ENCODE measurements at regions not wholly inside any gene's neighbourhood (a gene's known extent, or its start where the extent isn't known, plus 50 kb on each side); places are given as distances from the start of the nearest gene placed in this dataset. TPM values are rescaled to one million over a fixed set of nuclear protein-coding genes. Genes with fewer than 3 reads are reported as not detected.

DNA sequence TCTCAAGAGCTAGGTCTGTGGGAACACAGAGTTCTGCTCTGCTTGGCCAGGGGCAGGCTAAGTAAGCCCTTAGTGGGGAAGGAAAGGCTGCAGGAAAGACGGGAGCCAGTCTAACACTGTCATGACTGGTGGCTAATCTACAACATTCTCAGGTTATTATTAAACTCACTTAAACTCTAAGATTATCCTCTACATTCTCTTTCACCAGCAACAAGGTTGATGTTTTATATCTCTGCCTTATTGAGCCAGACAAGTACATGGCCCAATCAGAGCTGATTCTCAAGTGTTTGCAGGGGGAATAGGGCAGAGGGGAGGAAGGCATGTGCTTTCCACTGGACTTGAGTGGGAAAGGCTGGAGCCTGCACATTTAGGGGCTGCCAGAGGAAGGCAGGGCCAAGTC, 50.9 kb upstream of the FAM241A start:
- H3K9me3 ChIP-seq (ENCODE audit: low read depth, low read length), result no peaks in the 10 kb centered on the region
- no peak for DNase-seq (ENCODE audit: insufficient read length, low spot score, missing footprints)
- no peak overlapping the region for H2AFZ ChIP-seq (ENCODE audit: low read length)
- H3K36me3 ChIP-seq (ENCODE audit: insufficient read depth, low read length), result no peaks in the 10 kb centered on the region
- no peak overlapping the region for H3K4me3 ChIP-seq (ENCODE audit: insufficient read depth, low read length)
- no peaks in the 10 kb centered on the region for H4K20me1 ChIP-seq (ENCODE audit: insufficient read depth, low read length)
- no peak overlapping the region for H3K27ac ChIP-seq (ENCODE audit: low read depth, low read length)
- H3K79me2 ChIP-seq (ENCODE audit: insufficient read depth, low read length), result no peaks in the 10 kb centered on the region
- H3K4me2 ChIP-seq (ENCODE audit: insufficient read depth, low read length), result no peak overlapping the region
- H3K4me1 ChIP-seq (ENCODE audit: insufficient read depth, low read length), result no peaks in the 10 kb centered on the region
- TF ChIP-seq, protein P1, sequence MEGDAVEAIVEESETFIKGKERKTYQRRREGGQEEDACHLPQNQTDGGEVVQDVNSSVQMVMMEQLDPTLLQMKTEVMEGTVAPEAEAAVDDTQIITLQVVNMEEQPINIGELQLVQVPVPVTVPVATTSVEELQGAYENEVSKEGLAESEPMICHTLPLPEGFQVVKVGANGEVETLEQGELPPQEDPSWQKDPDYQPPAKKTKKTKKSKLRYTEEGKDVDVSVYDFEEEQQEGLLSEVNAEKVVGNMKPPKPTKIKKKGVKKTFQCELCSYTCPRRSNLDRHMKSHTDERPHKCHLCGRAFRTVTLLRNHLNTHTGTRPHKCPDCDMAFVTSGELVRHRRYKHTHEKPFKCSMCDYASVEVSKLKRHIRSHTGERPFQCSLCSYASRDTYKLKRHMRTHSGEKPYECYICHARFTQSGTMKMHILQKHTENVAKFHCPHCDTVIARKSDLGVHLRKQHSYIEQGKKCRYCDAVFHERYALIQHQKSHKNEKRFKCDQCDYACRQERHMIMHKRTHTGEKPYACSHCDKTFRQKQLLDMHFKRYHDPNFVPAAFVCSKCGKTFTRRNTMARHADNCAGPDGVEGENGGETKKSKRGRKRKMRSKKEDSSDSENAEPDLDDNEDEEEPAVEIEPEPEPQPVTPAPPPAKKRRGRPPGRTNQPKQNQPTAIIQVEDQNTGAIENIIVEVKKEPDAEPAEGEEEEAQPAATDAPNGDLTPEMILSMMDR (IDR thresholded peaks at IDR 0.05; ENCODE audit: extremely low read depth, low read depth, low read length), result no peak
- H3K27me3 ChIP-seq (ENCODE audit: insufficient read depth, low read length), result peaks cover 5% of the 10 kb centered on the region

Small RNA genes lying in the stretch of these regions (small RNA-seq; reads per million reads assigned to genes)
- not detected for gene MIR297
- gene RNU6-289P, result not detected

Measured in osteoblast (primary cell).